ENCODE measurements at regions not wholly inside any gene's neighbourhood (a gene's known extent, or its start where the extent isn't known, plus 50 kb on each side); places are given as distances from the start of the nearest gene placed in this dataset.

DNA sequence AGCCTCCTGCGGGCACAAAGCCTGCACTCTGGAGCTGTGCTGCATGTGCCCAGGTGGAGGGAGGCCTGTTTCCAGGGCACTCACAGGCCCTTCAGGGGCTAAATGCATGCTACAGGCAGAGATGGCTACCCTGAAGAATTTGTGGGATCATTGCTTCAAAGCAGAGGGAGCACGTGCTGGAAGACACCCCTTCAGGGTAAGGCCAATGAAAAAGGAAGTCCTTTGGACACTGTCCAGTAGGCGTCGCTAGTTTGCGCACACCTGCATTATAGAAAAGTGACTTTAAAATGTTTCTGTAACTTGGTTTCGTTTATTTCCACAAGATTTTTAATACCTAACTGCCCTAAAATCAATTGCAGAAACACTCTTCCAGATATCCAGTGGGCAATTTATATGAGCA lies 325.3 kb downstream of the ZNF516 start:
- peaks cover 3% of the 10 kb centered on the region for H3K4me1 ChIP-seq
- WGBS, 2 donors: 61 to 73% methylated on average over 5 to 6 of the region's 6 CpGs
- no peaks in the 10 kb centered on the region for H3K9me3 ChIP-seq
- intact Hi-C loops (cut with DNase I; ENCODE audit: low total_unique reads): no loop called here
- TF ChIP-seq, protein P1, sequence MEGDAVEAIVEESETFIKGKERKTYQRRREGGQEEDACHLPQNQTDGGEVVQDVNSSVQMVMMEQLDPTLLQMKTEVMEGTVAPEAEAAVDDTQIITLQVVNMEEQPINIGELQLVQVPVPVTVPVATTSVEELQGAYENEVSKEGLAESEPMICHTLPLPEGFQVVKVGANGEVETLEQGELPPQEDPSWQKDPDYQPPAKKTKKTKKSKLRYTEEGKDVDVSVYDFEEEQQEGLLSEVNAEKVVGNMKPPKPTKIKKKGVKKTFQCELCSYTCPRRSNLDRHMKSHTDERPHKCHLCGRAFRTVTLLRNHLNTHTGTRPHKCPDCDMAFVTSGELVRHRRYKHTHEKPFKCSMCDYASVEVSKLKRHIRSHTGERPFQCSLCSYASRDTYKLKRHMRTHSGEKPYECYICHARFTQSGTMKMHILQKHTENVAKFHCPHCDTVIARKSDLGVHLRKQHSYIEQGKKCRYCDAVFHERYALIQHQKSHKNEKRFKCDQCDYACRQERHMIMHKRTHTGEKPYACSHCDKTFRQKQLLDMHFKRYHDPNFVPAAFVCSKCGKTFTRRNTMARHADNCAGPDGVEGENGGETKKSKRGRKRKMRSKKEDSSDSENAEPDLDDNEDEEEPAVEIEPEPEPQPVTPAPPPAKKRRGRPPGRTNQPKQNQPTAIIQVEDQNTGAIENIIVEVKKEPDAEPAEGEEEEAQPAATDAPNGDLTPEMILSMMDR (IDR thresholded peaks at IDR 0.05): no peak
- TF ChIP-seq POLR2A (IDR thresholded peaks at IDR 0.05): no peak
- H3K36me3 ChIP-seq (ENCODE audit: low read depth, missing control alignments): no peaks in the 10 kb centered on the region
- H3K27me3 ChIP-seq: no peaks in the 10 kb centered on the region
- no peak overlapping the region for H3K4me3 ChIP-seq
- H3K27ac ChIP-seq: no peak overlapping the region
- DNase-seq: no peak

DNA sequence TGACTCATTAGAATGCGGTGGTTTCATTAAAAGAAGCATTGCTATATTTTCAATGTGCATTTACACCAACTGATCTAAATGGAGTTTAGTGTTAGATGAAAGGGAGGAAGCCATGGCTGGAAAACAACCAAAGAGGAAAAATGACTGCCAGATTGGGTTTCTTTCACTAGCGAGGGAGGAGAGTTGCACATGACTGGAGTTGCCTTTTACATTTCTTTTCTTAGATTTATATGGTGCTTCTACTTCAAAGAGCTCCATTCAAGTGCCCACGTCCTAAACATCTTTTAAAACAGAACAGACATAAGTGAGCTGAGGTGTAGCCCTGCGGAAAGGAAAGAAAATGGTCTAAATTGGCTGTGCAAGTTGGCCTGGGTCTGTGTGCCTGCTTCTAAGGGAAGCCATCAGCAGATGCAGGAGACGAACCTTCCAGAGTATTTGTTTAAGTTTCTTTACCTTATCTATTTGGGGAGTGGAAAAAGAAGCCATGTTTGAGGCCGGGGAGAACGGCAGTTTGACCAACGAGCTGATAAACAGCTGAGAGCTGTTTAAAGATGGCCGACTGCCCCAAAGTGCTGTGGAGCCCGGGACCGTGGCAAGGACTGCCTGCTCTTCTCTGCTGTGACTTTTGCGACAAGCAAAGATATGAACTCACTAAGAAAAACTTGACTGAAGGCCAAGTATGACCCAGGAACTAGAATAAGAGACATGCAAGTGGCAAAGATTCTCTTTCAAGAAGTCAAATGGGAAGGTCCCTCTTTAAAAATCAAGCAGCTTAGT lies 327.0 kb downstream of the ZNF516 start:
- Histone ChIP-seq H3K9me3 (no peaks in the 10 kb centered on the region), H3K27me3 (no peaks in the 10 kb centered on the region), H3K4me3 (no peak overlapping the region), H3K36me3 (ENCODE audit: low read depth, missing control alignments) (no peaks in the 10 kb centered on the region), H3K27ac (no peak overlapping the region), H3K4me1 (peaks cover 3% of the 10 kb centered on the region)
- 49 to 54% methylated on average over 12 of the region's 12 CpGs for WGBS, 2 donors
- TF ChIP-seq, protein P1 (IDR thresholded peaks at IDR 0.05): no peak
- TF ChIP-seq POLR2A (IDR thresholded peaks at IDR 0.05): no peak
- DNase-seq: no peak
- intact Hi-C loops (cut with DNase I; ENCODE audit: low total_unique reads): no loop called here

GRCh38 chr18:76167410-76167809 lies 327.6 kb downstream of the ZNF516 start:
- 46 to 48% methylated on average over 6 of the region's 6 CpGs for WGBS, 2 donors
- TF ChIP-seq, protein P1 (IDR thresholded peaks at IDR 0.05): no peak
- TF ChIP-seq POLR2A (IDR thresholded peaks at IDR 0.05): no peak
- no peaks in the 10 kb centered on the region for H3K9me3 ChIP-seq
- intact Hi-C loops (cut with DNase I; ENCODE audit: low total_unique reads): no loop called here
- H3K4me1 ChIP-seq: peaks cover 3% of the 10 kb centered on the region
- H3K4me3 ChIP-seq: no peak overlapping the region
- H3K27ac ChIP-seq: no peak overlapping the region
- no peaks in the 10 kb centered on the region for H3K27me3 ChIP-seq
- H3K36me3 ChIP-seq (ENCODE audit: low read depth, missing control alignments): no peaks in the 10 kb centered on the region
- DNase-seq: no peak

GRCh38 chr18:76162886-76163285 lies 332.2 kb downstream of the ZNF516 start:
- Histone ChIP-seq H3K4me3 (no peak overlapping the region), H3K4me1 (peaks cover 2% of the 10 kb centered on the region), H3K36me3 (ENCODE audit: low read depth, missing control alignments) (no peaks in the 10 kb centered on the region), H3K27ac (no peak overlapping the region), H3K27me3 (no peaks in the 10 kb centered on the region), H3K9me3 (no peaks in the 10 kb centered on the region)
- no peak for DNase-seq
- TF ChIP-seq, protein P1 (IDR thresholded peaks at IDR 0.05): no peak
- no peak for TF ChIP-seq POLR2A (IDR thresholded peaks at IDR 0.05)
- WGBS, 2 donors: 81 to 92% methylated on average over 7 of the region's 7 CpGs
- intact Hi-C loops (cut with DNase I; ENCODE audit: low total_unique reads): no loop called here

GRCh38 chr18:76161983-76162382 lies 333.1 kb downstream of the ZNF516 start:
- Histone ChIP-seq H3K4me1 (no peaks in the 10 kb centered on the region), H3K4me3 (no peak overlapping the region), H3K9me3 (no peaks in the 10 kb centered on the region), H3K27ac (no peak overlapping the region), H3K27me3 (no peaks in the 10 kb centered on the region), H3K36me3 (ENCODE audit: low read depth, missing control alignments) (no peaks in the 10 kb centered on the region)
- 86 to 95% methylated on average over 1 of the region's 1 CpG for WGBS, 2 donors
- intact Hi-C loops (cut with DNase I; ENCODE audit: low total_unique reads): no loop called here
- DNase-seq: no peak
- TF ChIP-seq, protein P1 (IDR thresholded peaks at IDR 0.05): no peak
- TF ChIP-seq POLR2A (IDR thresholded peaks at IDR 0.05): no peak
